GM19452 (cell line): ENCODE measurements at regions not wholly inside any gene's neighbourhood (a gene's known extent, or its start where the extent isn't known, plus 50 kb on each side); places are given as distances from the start of the nearest gene placed in this dataset.

Source experiments
- ATAC-seq: cut with Tn5 transposase; IDR thresholded peaks from one replicate; pipeline ENCODE4 v1.9.1; 2021; ENCODE audit not compliant: unreplicated experiment

DNA sequence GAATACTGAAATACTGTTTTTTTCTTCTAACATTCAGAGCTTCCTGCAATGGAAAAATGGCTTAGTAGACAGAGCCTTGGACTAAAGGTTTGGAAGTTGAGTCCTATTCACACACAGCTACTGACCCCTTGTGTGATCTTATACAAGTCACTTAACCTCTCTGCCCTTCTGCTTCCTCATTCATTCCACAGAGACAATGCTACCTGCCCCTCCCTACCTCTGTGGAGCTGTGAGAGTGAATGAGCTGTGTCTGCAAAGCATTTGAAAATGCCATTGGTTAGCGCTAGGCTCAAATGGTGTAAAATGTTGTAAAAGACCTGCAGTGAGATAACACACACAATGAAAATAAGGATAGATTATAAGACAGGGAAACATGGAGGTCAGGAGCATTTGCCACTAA, 214.4 kb downstream of the BARHL2 start:
- no peak for ATAC-seq

DNA sequence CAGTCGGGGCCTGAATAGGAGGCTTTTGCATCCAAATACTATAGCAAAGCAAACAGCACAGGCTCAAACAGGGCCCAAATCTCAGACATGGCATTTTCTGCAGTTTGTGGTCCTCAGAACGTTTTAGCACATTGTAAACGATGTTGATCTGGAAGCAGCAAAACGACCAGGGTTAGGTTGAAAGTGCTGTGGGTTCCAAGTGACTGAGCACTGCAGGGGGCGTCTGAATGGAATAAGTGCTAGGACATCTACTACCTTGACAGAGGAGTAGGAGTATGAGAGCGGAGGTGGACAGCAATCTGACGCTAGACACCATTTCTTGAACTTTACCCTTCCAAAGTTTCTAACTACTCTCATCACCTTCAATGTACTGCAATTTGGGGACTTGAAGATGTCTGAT, 214.9 kb downstream of the BARHL2 start:
- no peak for ATAC-seq

DNA sequence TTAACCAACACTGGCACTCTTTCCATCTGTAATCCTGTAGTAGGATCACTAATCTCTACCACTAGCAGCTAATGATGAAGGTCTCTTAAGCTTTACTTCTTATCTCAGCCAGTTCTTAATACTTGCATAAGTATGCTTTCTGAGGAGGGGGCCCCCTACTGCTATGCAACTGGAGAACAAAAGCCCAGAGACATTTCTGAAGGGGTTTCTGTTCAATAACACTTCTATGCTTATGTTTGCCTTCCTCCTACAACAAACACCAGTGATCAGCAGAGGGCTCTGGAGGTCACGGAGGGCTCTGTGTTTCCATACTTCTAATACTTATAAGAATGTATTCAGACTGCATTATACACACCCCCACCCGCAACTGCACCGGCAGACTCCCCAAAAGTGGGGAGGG, 215.8 kb downstream of the BARHL2 start:
- ATAC-seq, result no peak

DNA sequence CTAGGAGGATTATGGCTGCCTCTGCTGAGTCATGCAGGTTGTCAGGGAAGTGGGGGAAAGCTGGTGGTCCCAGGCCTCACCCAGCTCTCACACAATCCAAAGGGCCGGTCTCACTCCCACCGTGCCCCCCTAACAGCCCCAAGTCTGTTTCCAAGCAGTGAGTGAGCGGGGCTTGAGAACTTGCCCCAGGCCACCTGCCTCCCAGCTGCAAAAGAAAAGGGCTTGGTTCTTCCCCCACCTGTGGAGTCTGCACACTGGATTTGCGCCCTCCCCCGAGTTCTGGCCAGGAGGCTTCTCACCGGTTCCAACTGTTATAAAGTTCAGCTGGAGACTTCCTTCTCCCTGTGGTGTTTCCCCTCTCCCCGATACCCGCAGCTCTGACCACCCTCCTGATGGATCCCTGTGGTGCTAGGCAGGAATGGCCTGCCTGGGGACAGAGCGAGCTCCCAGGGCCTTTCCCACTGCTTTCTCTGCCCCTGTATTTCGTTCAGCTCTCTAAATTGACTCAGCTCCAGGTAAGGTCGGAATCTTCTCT, 222.3 kb downstream of the BARHL2 start:
- ATAC-seq, result no peak

DNA sequence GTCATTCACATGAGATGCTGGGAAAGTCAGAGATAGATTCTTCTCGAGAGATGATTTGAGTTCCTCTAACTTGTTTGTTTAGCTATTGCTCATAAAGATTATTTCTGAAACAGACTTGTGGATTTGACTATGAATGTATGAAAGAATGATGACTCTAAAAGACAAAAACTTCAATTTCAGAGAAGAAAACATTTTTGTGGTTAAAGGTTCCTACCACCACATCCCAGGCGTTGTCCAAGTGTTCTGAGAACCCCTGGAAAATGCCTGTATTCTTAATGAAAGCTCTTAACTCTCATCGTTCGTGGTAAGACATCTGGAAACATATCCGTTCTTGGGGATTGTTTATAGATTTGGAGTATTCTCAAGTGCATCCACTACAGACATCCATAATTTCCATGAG, 228.7 kb downstream of the BARHL2 start:
- ATAC-seq, result no peak

DNA sequence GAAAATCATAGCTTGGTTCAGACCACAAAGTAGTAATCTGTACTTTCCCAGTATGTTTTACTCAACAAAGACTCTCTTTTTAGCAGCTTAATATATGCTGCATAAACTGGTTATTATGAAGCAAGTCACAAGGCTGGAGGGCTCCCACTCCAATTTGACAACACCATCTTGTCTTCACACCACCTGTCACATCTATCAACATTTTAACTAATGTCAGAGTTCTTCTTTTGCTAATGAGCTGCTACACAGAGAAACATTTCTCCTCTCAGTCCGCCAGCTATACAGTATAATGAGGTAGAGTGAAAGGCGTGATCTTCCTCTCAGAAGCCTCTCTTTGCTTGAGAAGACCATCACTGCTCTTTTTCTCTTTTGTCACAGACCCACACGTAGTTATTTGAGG, 230.1 kb downstream of the BARHL2 start:
- no peak for ATAC-seq

DNA sequence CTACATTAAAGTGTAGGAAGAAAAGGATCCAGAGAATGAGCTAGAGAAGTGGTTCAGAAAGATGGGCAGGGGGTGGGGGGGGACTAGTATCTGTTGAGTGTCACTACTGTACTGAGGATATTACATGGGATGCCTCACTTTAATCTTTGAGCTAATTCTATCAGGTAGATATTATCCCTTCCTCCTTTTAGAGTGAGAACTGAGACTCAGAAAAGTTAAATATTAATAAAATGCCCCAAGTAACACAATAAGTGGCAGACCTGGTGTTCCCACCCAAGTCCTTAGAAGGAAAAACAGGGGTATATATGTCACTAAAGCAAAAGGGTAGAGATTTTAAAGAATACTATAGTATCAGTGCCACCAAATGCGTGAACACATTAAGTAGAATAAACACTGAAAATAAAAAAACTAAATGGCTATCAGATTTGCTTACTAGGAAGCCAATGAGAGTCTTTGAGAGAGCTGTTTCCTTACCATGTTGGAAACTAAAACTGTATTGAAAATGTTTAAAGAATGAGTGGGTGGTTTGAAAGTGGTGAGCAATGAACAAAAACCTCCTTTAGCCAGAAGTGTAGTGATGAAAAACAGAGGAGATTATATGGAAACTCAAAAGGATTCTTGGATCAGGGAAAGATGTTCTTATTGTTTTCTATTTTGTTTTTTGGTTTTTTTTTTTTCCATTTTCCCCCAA, 230.8 kb downstream of the BARHL2 start:
- peak; percentile 54 for ATAC-seq

DNA sequence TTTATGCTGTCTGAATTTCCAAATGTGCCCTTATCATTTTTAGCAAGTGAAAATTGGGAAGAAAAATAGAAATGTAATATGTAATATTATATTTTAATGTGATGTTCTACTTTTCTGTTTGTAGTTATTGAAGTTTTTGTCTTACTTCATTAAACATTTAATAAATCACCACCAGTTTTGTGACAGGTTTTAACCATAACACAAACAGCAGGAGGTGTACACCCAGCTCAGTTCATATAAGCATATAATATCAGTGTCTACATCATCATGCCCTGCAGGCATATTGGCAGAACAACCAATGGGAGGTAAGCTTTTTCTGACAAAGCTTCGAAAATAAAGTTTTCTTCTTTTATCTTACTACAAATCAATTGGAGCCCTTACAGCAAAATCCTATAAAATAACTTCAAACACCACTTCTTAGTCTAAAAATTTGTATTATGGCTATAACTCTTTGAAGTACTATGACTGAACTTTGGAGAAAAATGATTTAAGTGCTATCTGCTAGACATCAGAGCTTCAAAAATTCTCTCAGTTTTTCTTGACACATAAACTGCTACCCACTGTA, 236.7 kb downstream of the BARHL2 start:
- ATAC-seq, result no peak

DNA sequence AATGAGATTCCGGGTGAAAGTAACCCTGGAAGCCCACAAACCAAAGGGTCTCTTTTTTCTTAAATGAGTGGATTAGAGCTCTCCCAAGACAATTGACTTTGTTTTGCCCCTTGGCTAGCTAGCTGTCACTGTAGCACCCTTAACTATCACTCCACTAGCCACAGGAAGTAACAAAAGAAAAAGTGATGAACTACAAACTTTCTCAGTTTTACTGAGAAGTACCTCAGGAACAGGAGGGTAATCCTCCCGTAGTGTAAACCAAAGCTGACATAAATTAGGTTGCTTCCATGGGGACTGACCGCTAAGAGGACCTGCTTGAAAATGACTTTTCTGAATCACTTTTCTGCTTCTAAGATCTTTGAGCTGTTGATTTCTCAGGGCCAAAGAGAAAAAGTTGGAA, 240.1 kb downstream of the BARHL2 start:
- ATAC-seq, result no peak

DNA sequence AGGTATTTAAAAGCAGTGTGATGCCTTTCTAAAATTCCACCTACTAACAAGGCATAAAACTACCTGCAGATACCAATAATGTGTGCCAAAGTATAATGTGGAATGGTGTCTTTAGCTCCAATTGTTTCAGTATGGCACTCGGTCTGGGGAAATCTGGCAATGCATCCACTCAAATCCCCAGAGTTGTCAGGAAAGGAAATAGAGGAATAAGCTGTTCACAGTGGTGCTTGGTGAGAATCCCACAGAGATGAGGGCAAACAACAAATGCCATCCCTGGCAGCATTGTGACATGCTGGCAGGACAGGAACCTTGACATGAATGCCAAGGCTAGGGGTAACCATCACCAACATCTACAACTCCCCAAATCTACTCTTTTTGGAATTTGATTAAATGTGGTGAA, 240.7 kb downstream of the BARHL2 start:
- no peak for ATAC-seq

DNA sequence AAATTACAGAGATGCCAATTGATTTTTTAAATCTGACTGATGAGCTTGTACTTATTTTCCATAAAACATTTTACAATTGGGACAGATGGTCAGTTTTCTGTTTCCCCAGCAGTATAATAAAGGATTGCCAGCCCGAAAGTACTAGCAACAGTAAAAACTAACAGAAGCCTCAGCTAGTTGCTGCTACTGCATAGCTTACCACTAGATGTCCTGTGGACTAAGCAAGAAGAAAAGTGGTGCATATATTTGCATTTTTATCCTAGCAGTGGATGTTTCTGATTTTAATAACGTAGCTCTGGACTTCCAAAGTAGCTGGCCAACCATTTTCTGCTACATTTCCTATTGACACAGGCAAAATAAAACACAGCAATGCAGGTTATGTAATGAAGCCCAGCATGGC, 241.5 kb downstream of the BARHL2 start:
- ATAC-seq, result no peak

DNA sequence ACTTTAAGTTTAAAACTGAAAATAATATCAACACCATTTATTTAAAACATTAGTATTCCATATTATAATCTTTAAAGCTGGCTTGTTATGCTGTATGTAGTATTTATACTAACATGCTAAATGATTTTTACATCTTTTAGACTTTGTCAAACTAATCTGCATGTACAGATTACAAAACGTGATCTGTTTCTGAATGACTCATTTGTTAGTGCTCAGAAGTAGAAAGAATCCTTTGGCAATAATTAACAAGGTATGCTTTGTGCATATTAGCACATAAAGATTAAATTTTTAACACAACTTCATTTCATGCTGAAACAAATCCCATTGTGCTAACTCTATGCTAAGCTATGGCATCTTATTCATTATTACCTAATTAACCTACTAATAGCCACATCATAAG, 242.4 kb downstream of the BARHL2 start:
- ATAC-seq, result no peak

DNA sequence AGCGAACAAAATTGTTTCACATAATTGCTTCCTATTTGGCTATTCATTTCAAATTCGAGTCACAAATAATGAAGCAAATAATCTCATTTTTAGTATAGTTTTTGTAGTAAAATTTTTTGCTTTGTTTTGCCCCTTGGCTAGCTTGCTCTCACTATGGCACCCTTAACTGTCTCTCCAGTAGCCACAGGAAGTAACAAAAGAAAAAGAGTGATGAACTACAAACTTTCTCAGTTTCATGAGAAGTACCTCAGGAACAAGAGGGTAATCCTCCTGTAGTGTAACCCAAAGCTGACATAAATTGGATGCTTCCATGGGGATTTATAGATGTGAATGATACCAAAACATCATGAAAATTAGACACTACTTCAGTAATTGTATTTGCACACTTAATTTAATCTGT, 242.9 kb downstream of the BARHL2 start:
- no peak for ATAC-seq

DNA sequence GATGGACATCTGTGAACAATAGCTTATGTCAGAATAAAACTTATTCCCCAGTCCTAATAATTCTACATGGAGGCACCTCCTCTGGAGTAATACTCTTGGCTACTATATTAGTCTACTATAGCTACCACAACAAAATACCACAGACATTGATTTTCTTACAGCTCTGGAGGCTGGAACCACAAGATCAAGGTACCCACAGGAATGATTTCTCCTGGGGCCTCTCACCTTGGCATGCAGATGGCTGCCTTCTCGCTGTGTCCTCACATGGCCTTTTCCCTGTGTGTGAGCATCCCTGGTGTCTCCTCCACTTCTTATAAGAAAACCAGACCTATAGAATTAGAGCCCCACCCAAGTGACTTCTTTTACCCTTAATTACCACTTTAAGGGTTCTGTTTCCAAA, 244.3 kb downstream of the BARHL2 start:
- ATAC-seq, result no peak

DNA sequence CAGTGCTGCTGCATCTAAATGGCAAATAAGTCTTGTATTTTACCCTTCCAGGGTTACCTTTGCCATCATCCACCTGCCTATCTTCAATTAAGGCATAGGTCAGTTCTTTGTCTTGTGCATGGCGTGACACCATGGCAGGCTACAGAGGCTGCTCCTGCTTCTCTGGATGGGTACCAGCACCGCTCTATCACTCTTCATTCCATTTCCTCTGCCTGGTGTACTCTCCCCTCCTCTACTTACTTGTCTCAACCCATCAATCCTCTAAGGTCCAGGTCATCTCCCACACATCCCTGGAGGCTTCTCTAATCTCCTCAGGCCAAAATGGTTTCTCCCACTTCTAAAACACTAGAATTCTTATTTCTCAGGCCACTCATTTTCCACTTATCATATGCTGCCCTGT, 257.5 kb downstream of the BARHL2 start:
- no peak for ATAC-seq

DNA sequence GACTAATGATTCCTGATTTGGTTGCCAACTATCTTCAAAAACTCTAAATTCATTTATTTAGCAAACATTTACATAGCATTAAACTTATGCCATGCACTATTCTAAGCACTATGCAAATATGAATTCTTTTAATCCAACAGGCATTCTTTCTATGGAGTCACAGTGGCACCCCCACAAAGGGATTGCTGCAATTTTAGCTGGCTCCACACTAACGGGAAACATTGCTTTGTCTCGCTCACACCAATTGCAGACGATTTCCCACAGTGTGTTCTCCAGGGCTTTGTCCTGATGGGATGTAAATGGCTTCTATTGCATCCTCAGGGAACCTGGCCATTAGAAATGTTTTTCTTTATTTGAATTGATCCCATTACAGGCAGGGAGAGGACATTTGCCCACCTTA, 259.1 kb downstream of the BARHL2 start:
- ATAC-seq, result no peak

DNA sequence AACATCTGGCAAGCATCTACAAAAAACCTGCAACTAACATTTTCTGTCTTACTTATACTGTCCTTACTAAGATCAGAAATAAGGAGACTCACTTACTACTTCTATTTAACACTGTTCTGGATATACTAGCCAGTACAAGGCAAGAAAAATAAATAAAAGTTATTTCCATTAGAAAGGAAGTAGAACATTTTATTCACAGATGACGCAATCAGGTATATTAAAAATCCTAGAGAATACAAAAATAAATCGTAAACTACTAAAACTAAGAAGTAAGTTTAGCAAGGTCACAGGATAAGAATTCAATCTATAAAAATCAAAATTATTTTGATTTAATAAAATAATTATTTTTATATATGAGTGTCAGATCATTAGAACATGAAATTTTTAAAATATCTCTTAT, 264.6 kb downstream of the BARHL2 start:
- no peak for ATAC-seq

DNA sequence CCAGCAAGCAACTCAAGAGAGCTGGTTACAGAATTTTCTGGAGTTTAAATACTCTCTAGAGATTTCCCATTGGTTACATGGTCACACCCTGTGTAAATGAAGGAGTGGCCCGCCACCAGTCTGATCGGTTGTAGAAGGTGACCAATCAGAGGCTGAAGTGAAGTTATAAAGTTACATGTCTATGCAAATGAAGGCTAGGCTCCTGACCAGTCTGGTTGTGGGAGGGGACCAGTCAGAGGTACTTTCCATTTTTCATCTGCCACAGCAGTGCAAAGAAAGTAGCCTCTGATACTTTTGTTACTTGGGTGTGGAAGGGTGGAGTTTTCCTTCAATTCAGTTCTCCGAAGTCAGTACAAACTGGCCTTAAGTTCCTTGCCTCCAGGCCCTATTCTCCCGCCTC, 273.7 kb downstream of the BARHL2 start:
- ATAC-seq, result no peak

DNA sequence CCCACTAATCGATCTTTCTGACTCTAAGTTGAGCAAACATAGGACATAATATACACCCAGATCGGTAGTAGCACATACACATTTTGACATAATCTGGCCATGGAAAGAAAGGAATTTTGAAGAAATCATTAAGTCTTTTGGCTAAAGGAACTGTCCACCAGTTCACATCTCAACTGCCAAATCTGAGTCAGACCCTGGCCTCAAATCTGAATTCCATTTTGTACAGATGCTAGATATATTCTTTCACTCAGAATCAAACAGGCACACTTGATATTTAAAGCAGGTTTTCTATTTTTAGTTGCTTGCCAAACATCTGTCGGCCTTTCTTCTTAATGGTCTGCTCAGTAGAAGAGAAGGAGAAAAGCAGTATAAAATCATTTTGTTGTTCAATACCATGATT, 281.8 kb downstream of the BARHL2 start:
- ATAC-seq, result no peak

DNA sequence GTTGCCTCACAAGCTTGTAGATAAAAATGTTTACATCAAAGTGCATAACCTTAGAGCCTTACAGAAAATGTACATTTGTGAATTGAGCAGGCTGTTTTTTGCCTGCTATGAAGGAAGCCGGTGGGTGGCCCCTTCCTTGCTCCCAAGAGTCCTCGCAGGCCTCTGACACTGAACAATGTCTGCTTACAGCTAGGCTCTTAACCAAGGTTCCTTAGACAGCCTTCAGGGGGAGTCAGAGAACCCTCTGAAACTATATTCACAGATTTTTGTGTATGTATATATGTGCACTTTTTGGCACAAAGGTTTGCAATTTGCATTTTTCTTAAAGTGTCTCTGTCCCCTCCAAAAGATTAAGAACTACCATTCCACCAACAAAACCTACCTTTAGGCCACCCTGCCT, 282.6 kb downstream of the BARHL2 start:
- no peak for ATAC-seq

DNA sequence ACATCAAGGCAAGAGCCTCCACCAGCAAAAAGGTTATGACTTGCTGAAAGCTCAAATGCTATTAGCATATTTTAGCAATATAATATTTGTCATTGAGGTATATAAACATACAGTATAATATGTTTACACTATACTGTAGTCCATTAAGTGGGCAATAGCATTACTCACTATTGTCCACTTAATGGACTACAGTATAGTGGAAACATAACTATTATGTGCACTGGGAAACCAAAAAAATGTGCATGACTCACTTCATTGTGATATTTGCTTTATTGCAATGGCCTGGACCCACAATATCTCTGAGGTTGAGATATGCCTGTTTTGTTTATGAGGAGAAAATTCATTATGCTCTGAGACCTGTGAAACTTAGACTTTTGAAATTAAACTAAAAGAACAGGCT, 300.0 kb downstream of the BARHL2 start:
- ATAC-seq, result no peak

DNA sequence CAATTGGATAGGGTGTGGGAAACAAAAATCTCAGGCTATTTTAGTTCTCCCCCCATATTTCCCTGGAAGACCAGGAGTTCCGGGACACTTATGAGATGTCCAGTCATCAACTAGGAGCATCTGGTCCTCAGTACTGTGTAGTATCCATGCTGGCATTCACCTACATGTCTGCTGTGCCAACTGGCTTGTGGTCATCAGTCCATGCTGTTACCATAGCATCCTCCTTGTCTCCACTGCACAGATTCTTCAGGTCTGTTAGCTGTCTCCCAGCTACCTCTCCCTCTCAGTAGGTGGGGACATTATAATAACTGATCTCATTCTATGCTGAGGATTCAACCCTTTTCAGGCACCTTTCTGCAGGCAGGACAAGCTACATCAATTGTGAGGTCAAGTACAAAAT, 302.9 kb downstream of the BARHL2 start:
- ATAC-seq, result no peak

DNA sequence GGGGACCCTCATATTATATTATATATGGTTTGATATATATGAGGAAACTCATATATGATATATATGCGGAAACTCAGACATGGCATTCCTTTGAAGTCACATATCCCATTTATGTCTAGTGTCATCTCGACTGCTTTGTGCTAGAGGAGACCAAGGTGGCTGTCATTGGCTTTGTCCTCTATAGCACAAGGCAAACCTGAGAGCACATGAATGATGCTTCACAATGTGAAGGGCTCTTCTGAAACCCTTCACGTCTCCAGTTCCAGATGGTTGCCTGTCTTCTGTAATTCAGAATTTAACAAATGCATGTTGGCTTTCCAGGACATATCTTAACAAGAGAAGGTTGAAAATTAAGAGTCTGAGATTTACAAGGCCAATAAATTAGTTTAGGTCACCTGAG, 303.6 kb downstream of the BARHL2 start:
- ATAC-seq, result no peak
